SJSA1 (cell line): ENCODE measurements at regions not wholly inside any gene's neighbourhood (a gene's known extent, or its start where the extent isn't known, plus 50 kb on each side); places are given as distances from the start of the nearest gene placed in this dataset.

Experiments
- DNase-seq, 2 experiments: peaks; one replicate each; pipeline ENCODE4 v3.0.0-alpha.2; 2015 to 2020; ENCODE audit warnings: low spot score in 2 of 2, low read depth in 1 of 2
- H3K27ac ChIP-seq: fragments of 250-450 bp; sonication (Bioruptor Pico); 2 replicates; pipeline ENCODE4 v1.5.1; 2020; ENCODE audit warnings: mild to moderate bottlenecking, moderate library complexity
- H3K27me3 ChIP-seq: fragments of 250-450 bp; sonication (Bioruptor Pico); replicated peaks from 2 replicates; pipeline ENCODE4 v1.5.1; 2020; ENCODE audit warnings: mild to moderate bottlenecking, moderate library complexity
- H3K36me3 ChIP-seq: fragments of 250-450 bp; sonication (Bioruptor Pico); 2 replicates; pipeline ENCODE4 v1.5.1; 2020; ENCODE audit warnings: mild to moderate bottlenecking
- H3K4me1 ChIP-seq: fragments of 250-450 bp; sonication (Bioruptor Pico); replicated peaks from 2 replicates; pipeline ENCODE4 v1.6.1; 2021; ENCODE audit warnings: mild to moderate bottlenecking
- H3K4me3 ChIP-seq: fragments of 250-450 bp; sonication (Bioruptor Pico); 2 replicates; pipeline ENCODE4 v1.5.1; 2020; ENCODE audit warnings: mild to moderate bottlenecking
- H3K9me3 ChIP-seq: fragments of 250-450 bp; sonication (Bioruptor Pico); replicated peaks from 2 replicates; pipeline ENCODE4 v1.5.1; 2020; ENCODE audit warnings: mild to moderate bottlenecking

- peaks cover 19% of the 10 kb centered on the region for H3K36me3 ChIP-seq
- H3K4me3 ChIP-seq = no peak overlapping the region
- H3K27ac ChIP-seq = no peak overlapping the region
- H3K4me1 ChIP-seq = no peaks in the 10 kb centered on the region
- DNase-seq = no peak
- H3K9me3 ChIP-seq = no peaks in the 10 kb centered on the region
- H3K27me3 ChIP-seq = no peaks in the 10 kb centered on the region
These were observed 71.3 kb downstream of the PTPRS start for GRCh38 chr19:5269279-5269678.

GRCh38 chr19:5268801-5269200, 71.8 kb downstream of the PTPRS start:
- H3K4me3 ChIP-seq = no peak overlapping the region
- H3K27me3 ChIP-seq = no peaks in the 10 kb centered on the region
- no peak for DNase-seq
- no peak overlapping the region for H3K27ac ChIP-seq
- H3K9me3 ChIP-seq = no peaks in the 10 kb centered on the region
- peaks cover 15% of the 10 kb centered on the region for H3K36me3 ChIP-seq
- H3K4me1 ChIP-seq = no peaks in the 10 kb centered on the region

- Histone ChIP-seq H3K36me3 (no peaks in the 10 kb centered on the region; the same call in 1 of the 2 replicates), H3K27me3 (no peaks in the 10 kb centered on the region), H3K4me3 (no peak overlapping the region), H3K27ac (no peak overlapping the region), H3K4me1 (no peaks in the 10 kb centered on the region), H3K9me3 (no peaks in the 10 kb centered on the region)
- no peak for DNase-seq
These were observed 75.4 kb downstream of the PTPRS start for GRCh38 chr19:5265260-5265659.

GRCh38 chr19:5264453-5264852, 76.2 kb downstream of the PTPRS start:
- Histone ChIP-seq H3K27ac (no peak overlapping the region), H3K9me3 (no peaks in the 10 kb centered on the region), H3K27me3 (no peaks in the 10 kb centered on the region), H3K4me3 (no peak overlapping the region), H3K4me1 (no peaks in the 10 kb centered on the region), H3K36me3 (no peaks in the 10 kb centered on the region; the same call in 1 of the 2 replicates)
- DNase-seq = no peak

GRCh38 chr19:5263615-5264014, 77.0 kb downstream of the PTPRS start:
- H3K9me3 ChIP-seq = no peaks in the 10 kb centered on the region
- H3K27ac ChIP-seq = no peak overlapping the region
- H3K36me3 ChIP-seq = no peaks in the 10 kb centered on the region; the same call in 1 of the 2 replicates
- no peaks in the 10 kb centered on the region for H3K27me3 ChIP-seq
- no peak overlapping the region for H3K4me3 ChIP-seq
- H3K4me1 ChIP-seq = no peaks in the 10 kb centered on the region
- no peak for DNase-seq

- H3K4me1 ChIP-seq = no peaks in the 10 kb centered on the region
- no peak for DNase-seq
These were observed 77.9 kb downstream of the PTPRS start for GRCh38 chr19:5262721-5263120.

GRCh38 chr19:5261156-5261890, 79.3 kb downstream of the PTPRS start:
- Histone ChIP-seq H3K9me3 (no peaks in the 10 kb centered on the region), H3K4me1 (no peaks in the 10 kb centered on the region), H3K27ac (no peak overlapping the region), H3K4me3 (no peak overlapping the region), H3K27me3 (no peaks in the 10 kb centered on the region), H3K36me3 (no peaks in the 10 kb centered on the region; the same call in 1 of the 2 replicates)
- no peak for DNase-seq

More at GRCh38 chr19:5262721-5263120, 77.9 kb downstream of the PTPRS start:
- Histone ChIP-seq H3K4me3 (no peak overlapping the region), H3K27ac (no peak overlapping the region), H3K36me3 (no peaks in the 10 kb centered on the region; the same call in 1 of the 2 replicates), H3K9me3 (no peaks in the 10 kb centered on the region), H3K27me3 (no peaks in the 10 kb centered on the region)

- H3K9me3 ChIP-seq = no peaks in the 10 kb centered on the region
- no peaks in the 10 kb centered on the region for H3K4me1 ChIP-seq
- H3K27ac ChIP-seq = no peak overlapping the region
- no peak for DNase-seq
- H3K4me3 ChIP-seq = no peak overlapping the region
- no peaks in the 10 kb centered on the region for H3K27me3 ChIP-seq
- H3K36me3 ChIP-seq = peaks cover 4% of the 10 kb centered on the region
These were observed 80.1 kb downstream of the PTPRS start for GRCh38 chr19:5260381-5260967.

GRCh38 chr19:5259750-5260149, 80.9 kb downstream of the PTPRS start:
- no peak overlapping the region for H3K4me3 ChIP-seq
- peaks cover 4% of the 10 kb centered on the region for H3K36me3 ChIP-seq
- H3K4me1 ChIP-seq = no peaks in the 10 kb centered on the region
- H3K27me3 ChIP-seq = no peaks in the 10 kb centered on the region
- no peak overlapping the region for H3K27ac ChIP-seq
- H3K9me3 ChIP-seq = peaks cover 5% of the 10 kb centered on the region; the same call in 1 of the 2 replicates
- DNase-seq = no peak

- no peak for DNase-seq
- H3K36me3 ChIP-seq = peaks cover 4% of the 10 kb centered on the region; the same call in 1 of the 2 replicates
These were observed 83.2 kb downstream of the PTPRS start for GRCh38 chr19:5257155-5258045.

GRCh38 chr19:5255602-5256231, 84.9 kb downstream of the PTPRS start:
- H3K4me3 ChIP-seq = no peak overlapping the region
- H3K27me3 ChIP-seq = no peaks in the 10 kb centered on the region
- H3K27ac ChIP-seq = no peak overlapping the region
- H3K9me3 ChIP-seq = peaks cover 5% of the 10 kb centered on the region; the same call in 1 of the 2 replicates
- H3K4me1 ChIP-seq = no peaks in the 10 kb centered on the region
- no peak for DNase-seq
- H3K36me3 ChIP-seq = peaks cover 4% of the 10 kb centered on the region; the same call in 1 of the 2 replicates

More at GRCh38 chr19:5257155-5258045, 83.2 kb downstream of the PTPRS start:
- H3K27me3 ChIP-seq = no peaks in the 10 kb centered on the region
- H3K4me1 ChIP-seq = no peaks in the 10 kb centered on the region
- H3K9me3 ChIP-seq = peaks cover 5% of the 10 kb centered on the region; the same call in 1 of the 2 replicates
- no peak overlapping the region for H3K27ac ChIP-seq
- H3K4me3 ChIP-seq = no peak overlapping the region

GRCh38 chr19:5254944-5255343, 85.7 kb downstream of the PTPRS start:
- no peak for DNase-seq
- Histone ChIP-seq H3K4me1 (no peaks in the 10 kb centered on the region), H3K9me3 (peaks cover 5% of the 10 kb centered on the region; the same call in 1 of the 2 replicates), H3K4me3 (no peak overlapping the region), H3K27me3 (no peaks in the 10 kb centered on the region), H3K27ac (no peak overlapping the region), H3K36me3 (peaks cover 4% of the 10 kb centered on the region; the same call in 1 of the 2 replicates)

GRCh38 chr19:5254543-5254942, 86.1 kb downstream of the PTPRS start:
- Histone ChIP-seq H3K4me3 (no peak overlapping the region), H3K36me3 (peaks cover 4% of the 10 kb centered on the region; the same call in 1 of the 2 replicates), H3K27ac (no peak overlapping the region), H3K4me1 (no peaks in the 10 kb centered on the region), H3K9me3 (peaks cover 5% of the 10 kb centered on the region; the same call in 1 of the 2 replicates), H3K27me3 (no peaks in the 10 kb centered on the region)
- DNase-seq = no peak
